Trophoblast cell (in vitro differentiated cells and primary cell): ENCODE measurements at regions not wholly inside any gene's neighbourhood (a gene's known extent, or its start where the extent isn't known, plus 50 kb on each side); places are given as distances from the start of the nearest gene placed in this dataset.

Source experiments
- DNase-seq, 2 donors: peaks; one replicate each; pipeline ENCODE4 v3.0.0-alpha.2; 2016
- H2AFZ ChIP-seq: 2 replicates; pipeline ENCODE4 v1.6.1; 2013; ENCODE audit warnings: low read length, moderate library complexity, mild to moderate bottlenecking; ENCODE audit not compliant: insufficient read depth, poor library complexity
- H2AK5ac ChIP-seq: 2 replicates; pipeline ENCODE4 v1.6.1; 2013; ENCODE audit warnings: mild to moderate bottlenecking, low read length
- H2BK120ac ChIP-seq: 2 replicates; pipeline ENCODE4 v1.6.1; 2013; ENCODE audit warnings: low read length, mild to moderate bottlenecking, moderate library complexity; ENCODE audit not compliant: insufficient read depth, poor library complexity
- H2BK12ac ChIP-seq: 2 replicates; pipeline ENCODE4 v1.6.1; 2013; ENCODE audit warnings: mild to moderate bottlenecking, low read length, moderate library complexity
- H2BK5ac ChIP-seq: 2 replicates; pipeline ENCODE4 v1.6.1; 2013; ENCODE audit warnings: low read length, low read depth, moderate library complexity, mild to moderate bottlenecking; ENCODE audit not compliant: poor library complexity
- H3K14ac ChIP-seq: 2 replicates; pipeline ENCODE4 v1.6.1; 2013; ENCODE audit warnings: mild to moderate bottlenecking, low read length
- H3K18ac ChIP-seq: 2 replicates; pipeline ENCODE4 v1.6.1; 2013; ENCODE audit warnings: mild to moderate bottlenecking, low read length
- H3K23ac ChIP-seq: 2 replicates; pipeline ENCODE4 v1.6.1; 2013; ENCODE audit warnings: low read length
- H3K27ac ChIP-seq: 2 replicates; pipeline ENCODE4 v1.5.1; 2013; ENCODE audit warnings: low read depth, mild to moderate bottlenecking, inconsistent platforms, low read length, moderate library complexity
- H3K27me3 ChIP-seq: 2 replicates; pipeline ENCODE4 v1.6.1; 2013; ENCODE audit warnings: inconsistent platforms, mild to moderate bottlenecking, low read length, moderate library complexity; ENCODE audit not compliant: insufficient read depth
- H3K36me3 ChIP-seq, 2 experiments: 1 replicate in 1 of 2; 2 replicates in 1 of 2; pipeline ENCODE4 v1.6.1; 2013; ENCODE audit warnings: low read length in 2 of 2, mild to moderate bottlenecking in 2 of 2, moderate library complexity in 1 of 2; ENCODE audit not compliant: insufficient read depth in 2 of 2, control insufficient read depth in 1 of 2
- H3K4ac ChIP-seq: 2 replicates; pipeline ENCODE4 v1.6.1; 2013; ENCODE audit warnings: low read depth, mild to moderate bottlenecking, low read length, moderate library complexity
- H3K4me1 ChIP-seq, 2 experiments: 1 replicate in 1 of 2; 2 replicates in 1 of 2; pipeline ENCODE4 v1.6.1; 2013; ENCODE audit warnings: low read length in 2 of 2, mild to moderate bottlenecking in 2 of 2, moderate library complexity in 1 of 2; ENCODE audit not compliant: insufficient read depth in 2 of 2, control insufficient read depth in 1 of 2
- H3K4me2 ChIP-seq: 2 replicates; pipeline ENCODE4 v1.6.1; 2013; ENCODE audit warnings: inconsistent platforms, mild to moderate bottlenecking, low read length, moderate library complexity
- H3K4me3 ChIP-seq: 2 replicates; pipeline ENCODE4 v1.5.1; 2013; ENCODE audit warnings: mild to moderate bottlenecking, low read depth, low read length, inconsistent platforms
- H3K79me1 ChIP-seq: one replicate; pipeline ENCODE4 v1.6.1; 2013; ENCODE audit warnings: low read length
- H3K79me2 ChIP-seq: 2 replicates; pipeline ENCODE4 v1.6.1; 2013; ENCODE audit warnings: low read length, mild to moderate bottlenecking; ENCODE audit not compliant: control insufficient read depth, insufficient read depth, poor library complexity
- H3K9ac ChIP-seq: 2 replicates; pipeline ENCODE4 v1.6.1; 2013; ENCODE audit warnings: mild to moderate bottlenecking, low read length
- H3K9me3 ChIP-seq: 2 replicates; pipeline ENCODE4 v1.6.1; 2013; ENCODE audit warnings: low read depth, mild to moderate bottlenecking, control low read depth, inconsistent platforms, low read length; ENCODE audit not compliant: insufficient read depth
- H4K12ac ChIP-seq: 2 replicates; pipeline ENCODE4 v1.6.1; 2013; ENCODE audit warnings: low read depth, mild to moderate bottlenecking, low read length, moderate library complexity
- H4K8ac ChIP-seq: 2 replicates; pipeline ENCODE4 v1.6.1; 2013; ENCODE audit warnings: low read depth, mild to moderate bottlenecking, low read length, moderate library complexity
- H4K91ac ChIP-seq: one replicate; pipeline ENCODE4 v1.6.1; 2013; ENCODE audit warnings: low read depth, mild to moderate bottlenecking, low read length, moderate library complexity
- WGBS: extraction: QIAGEN DNeasy Blood & Tissue Kit; methylation state at CpG from one replicate; pipeline ENCODE4 v1.1.7; 2013; ENCODE audit warnings: missing lambda C conversion rate; ENCODE audit not compliant: insufficient read length, insufficient coverage; ENCODE audit errors: extremely low coverage; 5-methylcytosine and 5-hydroxymethylcytosine counted together

DNA sequence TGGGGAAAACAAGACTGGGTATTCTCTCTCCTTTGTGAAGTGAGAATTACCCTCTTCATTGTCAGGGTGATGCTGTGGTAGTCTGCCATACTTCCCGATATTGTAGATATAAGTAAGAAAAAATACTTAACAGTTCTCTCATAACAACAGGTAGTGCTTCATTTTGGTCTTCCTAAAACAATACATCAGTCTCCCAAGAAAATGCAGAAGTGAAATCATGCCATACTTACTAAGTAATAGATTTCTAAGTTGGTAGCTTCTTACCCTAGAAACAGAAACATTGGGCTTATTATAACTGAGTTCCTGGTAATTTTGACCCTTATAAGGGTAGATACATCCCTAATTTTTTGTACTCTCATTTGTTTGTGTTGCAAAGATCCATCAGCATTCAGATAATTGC lies 460.7 kb upstream of the DCC start:
- Histone ChIP-seq H2BK120ac (no peak overlapping the region), H3K18ac (no peak overlapping the region), H3K4me3 (no peak overlapping the region), H4K91ac (no peak overlapping the region), H2AFZ (no peak overlapping the region), H4K8ac (no peak overlapping the region), H3K79me2 (no peaks in the 10 kb centered on the region), H3K27ac (no peak overlapping the region), H3K36me3 (no peaks in the 10 kb centered on the region), H3K27me3 (no peaks in the 10 kb centered on the region), H2BK12ac (no peak overlapping the region), H3K9ac (no peak overlapping the region), H3K14ac (no peak overlapping the region), H3K9me3 (no peaks in the 10 kb centered on the region), H3K4me2 (no peak overlapping the region), H2AK5ac (no peak overlapping the region), H3K79me1 (no peaks in the 10 kb centered on the region), H2BK5ac (no peak overlapping the region), H3K4me1 (no peaks in the 10 kb centered on the region), H3K23ac (no peak overlapping the region), H4K12ac (no peak overlapping the region), H3K4ac (no peak overlapping the region)
- DNase-seq, result no peak
- WGBS, result no CpG with 5 or more reads among the region's 1 CpG

DNA sequence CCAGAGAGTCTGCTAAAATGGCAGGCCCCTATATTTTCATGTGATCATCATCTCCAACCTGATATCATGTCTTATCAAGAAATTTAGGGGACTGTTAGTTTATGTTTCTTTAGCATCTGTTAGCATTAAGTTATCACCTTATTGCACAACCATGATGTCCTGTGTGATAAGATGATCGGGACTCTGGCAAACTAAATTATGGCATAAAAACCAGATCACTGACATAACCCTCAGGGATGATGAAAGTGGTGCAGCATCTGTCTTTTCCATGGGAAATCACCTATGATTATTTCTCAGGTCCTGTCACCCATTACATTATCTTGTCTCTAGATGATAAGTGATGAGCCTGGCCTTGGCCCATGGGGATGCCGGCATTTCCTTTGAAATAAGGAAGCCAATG lies 458.6 kb upstream of the DCC start:
- Histone ChIP-seq H4K12ac (no peak overlapping the region), H2BK12ac (no peak overlapping the region), H2AK5ac (no peak overlapping the region), H3K79me2 (no peaks in the 10 kb centered on the region), H3K9me3 (no peaks in the 10 kb centered on the region), H3K4me1 (no peaks in the 10 kb centered on the region), H3K27ac (no peak overlapping the region), H3K4me3 (no peak overlapping the region), H3K23ac (no peak overlapping the region), H3K27me3 (no peaks in the 10 kb centered on the region), H3K18ac (no peak overlapping the region), H2BK120ac (no peak overlapping the region), H3K4ac (no peak overlapping the region), H3K14ac (no peak overlapping the region), H3K9ac (no peak overlapping the region), H3K4me2 (no peak overlapping the region), H2AFZ (no peak overlapping the region), H2BK5ac (no peak overlapping the region), H3K79me1 (no peaks in the 10 kb centered on the region), H3K36me3 (no peaks in the 10 kb centered on the region), H4K91ac (no peak overlapping the region), H4K8ac (no peak overlapping the region)
- no peak for DNase-seq
- no CpG with 5 or more reads among the region's 2 CpGs for WGBS

DNA sequence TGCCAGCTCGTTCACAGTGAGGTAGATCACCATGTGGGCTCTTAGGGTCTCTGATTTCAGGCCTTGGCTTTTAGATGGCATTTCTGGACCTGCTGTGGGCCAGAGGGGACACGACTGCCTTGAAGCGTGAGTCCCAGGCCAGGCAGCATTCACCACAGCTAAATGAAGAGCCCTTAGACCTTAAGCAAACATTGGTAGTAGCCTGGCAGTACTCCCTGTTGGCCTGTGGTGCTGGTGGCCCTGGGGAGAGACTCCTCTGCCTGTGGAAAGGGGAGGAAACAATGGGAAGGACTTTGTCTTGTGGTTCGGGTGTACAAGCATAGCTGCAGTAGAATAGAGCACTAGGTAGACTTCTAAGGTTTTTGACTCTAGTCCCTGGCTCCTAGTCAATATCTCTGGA lies 456.0 kb upstream of the DCC start:
- no peak overlapping the region for H3K4me2 ChIP-seq
- no peaks in the 10 kb centered on the region for H3K27me3 ChIP-seq
- no peaks in the 10 kb centered on the region for H3K9me3 ChIP-seq
- H4K12ac ChIP-seq, result no peak overlapping the region
- WGBS, result no CpG with 5 or more reads among the region's 4 CpGs
- H4K91ac ChIP-seq, result no peak overlapping the region
- H3K4ac ChIP-seq, result no peak overlapping the region
- no peak overlapping the region for H3K18ac ChIP-seq
- no peaks in the 10 kb centered on the region for H3K36me3 ChIP-seq
- H2AFZ ChIP-seq, result no peak overlapping the region
- no peak for DNase-seq
- H2BK12ac ChIP-seq, result no peak overlapping the region
- no peaks in the 10 kb centered on the region for H3K79me2 ChIP-seq
- no peaks in the 10 kb centered on the region for H3K4me1 ChIP-seq
- no peak overlapping the region for H3K27ac ChIP-seq
- H3K79me1 ChIP-seq, result no peaks in the 10 kb centered on the region
- H4K8ac ChIP-seq, result no peak overlapping the region
- no peak overlapping the region for H3K9ac ChIP-seq
- no peak overlapping the region for H2BK120ac ChIP-seq
- H3K23ac ChIP-seq, result no peak overlapping the region
- H2AK5ac ChIP-seq, result no peak overlapping the region
- no peak overlapping the region for H3K14ac ChIP-seq
- H2BK5ac ChIP-seq, result no peak overlapping the region
- no peak overlapping the region for H3K4me3 ChIP-seq

DNA sequence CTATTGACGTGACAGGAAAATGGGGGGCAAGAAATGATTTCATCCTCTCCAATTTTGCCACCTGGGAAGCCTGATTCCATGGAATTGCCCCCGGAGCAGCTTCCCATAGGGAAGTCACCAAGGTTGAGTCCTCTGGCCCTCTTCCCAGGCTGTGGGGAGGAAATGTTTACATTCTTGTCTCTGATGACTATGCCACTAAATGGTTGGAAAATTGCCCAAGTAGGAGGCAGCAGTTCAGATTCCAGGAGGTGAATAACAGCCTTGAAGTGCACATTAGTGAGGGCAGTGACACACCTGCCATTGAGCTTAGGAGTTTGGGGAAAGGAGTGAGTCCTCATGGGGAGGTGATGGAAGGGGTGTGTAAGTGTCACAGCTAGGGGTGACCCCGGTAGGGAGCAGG lies 449.2 kb upstream of the DCC start:
- H3K14ac ChIP-seq, result no peak overlapping the region
- H3K27me3 ChIP-seq, result no peaks in the 10 kb centered on the region
- H3K4ac ChIP-seq, result no peak overlapping the region
- H3K4me1 ChIP-seq, result no peaks in the 10 kb centered on the region
- no peak overlapping the region for H4K12ac ChIP-seq
- no peaks in the 10 kb centered on the region for H3K79me1 ChIP-seq
- no peak overlapping the region for H4K8ac ChIP-seq
- H3K9me3 ChIP-seq, result no peaks in the 10 kb centered on the region
- no peaks in the 10 kb centered on the region for H3K79me2 ChIP-seq
- no peak overlapping the region for H3K23ac ChIP-seq
- no peak overlapping the region for H2BK12ac ChIP-seq
- no peak overlapping the region for H2BK5ac ChIP-seq
- H3K27ac ChIP-seq, result no peak overlapping the region
- WGBS, result no CpG with 5 or more reads among the region's 3 CpGs
- no peak overlapping the region for H2AFZ ChIP-seq
- no peak overlapping the region for H2AK5ac ChIP-seq
- no peak overlapping the region for H3K9ac ChIP-seq
- no peak overlapping the region for H3K4me3 ChIP-seq
- no peak for DNase-seq
- no peak overlapping the region for H3K18ac ChIP-seq
- H2BK120ac ChIP-seq, result no peak overlapping the region
- no peak overlapping the region for H4K91ac ChIP-seq
- H3K4me2 ChIP-seq, result no peak overlapping the region
- H3K36me3 ChIP-seq, result no peaks in the 10 kb centered on the region
